ENCODE measurements at regions not wholly inside any gene's neighbourhood (a gene's known extent, or its start where the extent isn't known, plus 50 kb on each side); places are given as distances from the start of the nearest gene placed in this dataset.

DNA sequence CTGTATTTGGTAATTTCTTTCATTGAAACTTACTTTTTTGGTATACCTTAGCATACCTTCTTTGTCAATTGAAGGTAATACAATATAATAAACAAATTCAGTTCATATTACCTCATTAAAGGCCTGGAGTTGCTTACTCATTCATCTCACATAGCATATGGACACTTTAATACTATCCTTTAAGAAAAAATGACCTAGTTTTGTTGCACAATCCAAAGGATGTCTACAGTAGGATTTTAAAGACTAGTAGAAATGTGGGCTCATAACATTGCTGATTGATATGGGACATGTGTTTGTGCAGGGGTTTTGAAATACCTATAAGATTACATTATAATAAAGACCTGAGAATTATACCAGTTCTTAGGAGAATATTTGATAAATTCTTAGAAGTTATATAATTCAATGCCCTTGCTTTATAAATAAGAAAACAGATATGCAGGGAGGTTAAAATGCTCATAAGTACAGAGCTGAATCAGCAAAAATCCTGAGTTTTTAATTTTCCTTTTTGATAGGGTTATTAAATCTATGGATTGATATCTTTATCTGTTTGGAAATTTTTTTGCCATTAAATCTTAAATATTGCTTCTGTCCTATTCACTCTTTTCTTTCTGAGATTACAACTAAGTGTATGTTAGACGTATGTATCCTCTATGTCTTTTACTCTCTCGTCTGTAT lies 352.1 kb downstream of the ATP23 start:
- Histone ChIP-seq H3K36me3 (no peaks in the 10 kb centered on the region), H3K9me3 (no peaks in the 10 kb centered on the region), H3K4me3 (no peak overlapping the region), H3K27ac (no peak overlapping the region), H3K4me1 (no peaks in the 10 kb centered on the region), H3K27me3 (no peaks in the 10 kb centered on the region)
- intact Hi-C loops (cut with DNase I): no loop called here
- ATAC-seq (no peak), DNase-seq (no peak)
- TF ChIP-seq, protein P1, sequence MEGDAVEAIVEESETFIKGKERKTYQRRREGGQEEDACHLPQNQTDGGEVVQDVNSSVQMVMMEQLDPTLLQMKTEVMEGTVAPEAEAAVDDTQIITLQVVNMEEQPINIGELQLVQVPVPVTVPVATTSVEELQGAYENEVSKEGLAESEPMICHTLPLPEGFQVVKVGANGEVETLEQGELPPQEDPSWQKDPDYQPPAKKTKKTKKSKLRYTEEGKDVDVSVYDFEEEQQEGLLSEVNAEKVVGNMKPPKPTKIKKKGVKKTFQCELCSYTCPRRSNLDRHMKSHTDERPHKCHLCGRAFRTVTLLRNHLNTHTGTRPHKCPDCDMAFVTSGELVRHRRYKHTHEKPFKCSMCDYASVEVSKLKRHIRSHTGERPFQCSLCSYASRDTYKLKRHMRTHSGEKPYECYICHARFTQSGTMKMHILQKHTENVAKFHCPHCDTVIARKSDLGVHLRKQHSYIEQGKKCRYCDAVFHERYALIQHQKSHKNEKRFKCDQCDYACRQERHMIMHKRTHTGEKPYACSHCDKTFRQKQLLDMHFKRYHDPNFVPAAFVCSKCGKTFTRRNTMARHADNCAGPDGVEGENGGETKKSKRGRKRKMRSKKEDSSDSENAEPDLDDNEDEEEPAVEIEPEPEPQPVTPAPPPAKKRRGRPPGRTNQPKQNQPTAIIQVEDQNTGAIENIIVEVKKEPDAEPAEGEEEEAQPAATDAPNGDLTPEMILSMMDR (IDR thresholded peaks at IDR 0.05): no peak

GRCh38 chr12:58295268-58295667 lies 353.9 kb downstream of the ATP23 start:
- no peaks in the 10 kb centered on the region for H3K4me1 ChIP-seq
- no peaks in the 10 kb centered on the region for H3K27me3 ChIP-seq
- ATAC-seq (no peak), DNase-seq (no peak)
- no peaks in the 10 kb centered on the region for H3K9me3 ChIP-seq
- H3K36me3 ChIP-seq: no peaks in the 10 kb centered on the region
- no peak overlapping the region for H3K4me3 ChIP-seq
- TF ChIP-seq, protein P1 (IDR thresholded peaks at IDR 0.05): no peak
- intact Hi-C loops (cut with DNase I): no loop called here
- no peak overlapping the region for H3K27ac ChIP-seq

DNA sequence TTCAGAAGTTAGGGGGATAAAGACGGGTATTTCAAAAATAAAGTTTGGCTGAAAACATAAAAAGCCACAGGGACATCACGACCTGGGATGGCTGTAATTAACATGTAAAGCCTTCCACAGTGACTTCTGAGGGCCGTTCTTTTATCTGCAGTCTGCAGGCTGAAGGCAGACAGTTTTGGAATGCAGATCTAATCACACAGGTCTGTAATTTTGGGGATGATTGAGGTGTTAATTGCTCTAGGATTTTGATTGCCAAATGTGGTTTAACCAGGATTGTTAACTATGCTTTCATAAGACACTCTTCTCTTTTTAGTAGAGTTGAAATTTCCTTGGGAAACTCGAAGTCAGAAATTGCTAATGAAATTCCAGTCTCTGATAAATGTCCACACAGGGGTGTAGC lies 355.5 kb downstream of the ATP23 start:
- Histone ChIP-seq H3K9me3 (no peaks in the 10 kb centered on the region), H3K36me3 (no peaks in the 10 kb centered on the region), H3K27me3 (no peaks in the 10 kb centered on the region), H3K4me3 (no peak overlapping the region), H3K4me1 (no peaks in the 10 kb centered on the region), H3K27ac (no peak overlapping the region)
- TF ChIP-seq, protein P1 (IDR thresholded peaks at IDR 0.05): no peak
- no peak for DNase-seq
- intact Hi-C loops (cut with DNase I): no loop called here
- no peak for ATAC-seq

- Histone ChIP-seq H3K27ac (no peak overlapping the region), H3K27me3 (no peaks in the 10 kb centered on the region), H3K4me3 (no peak overlapping the region), H3K36me3 (no peaks in the 10 kb centered on the region), H3K9me3 (no peaks in the 10 kb centered on the region), H3K4me1 (no peaks in the 10 kb centered on the region)
- ATAC-seq: no peak
- intact Hi-C loops (cut with DNase I): no loop called here
- DNase-seq: no peak
- TF ChIP-seq, protein P1 (IDR thresholded peaks at IDR 0.05): no peak
Measured at GRCh38 chr12:58298803-58299202, 357.4 kb downstream of the ATP23 start.

DNA sequence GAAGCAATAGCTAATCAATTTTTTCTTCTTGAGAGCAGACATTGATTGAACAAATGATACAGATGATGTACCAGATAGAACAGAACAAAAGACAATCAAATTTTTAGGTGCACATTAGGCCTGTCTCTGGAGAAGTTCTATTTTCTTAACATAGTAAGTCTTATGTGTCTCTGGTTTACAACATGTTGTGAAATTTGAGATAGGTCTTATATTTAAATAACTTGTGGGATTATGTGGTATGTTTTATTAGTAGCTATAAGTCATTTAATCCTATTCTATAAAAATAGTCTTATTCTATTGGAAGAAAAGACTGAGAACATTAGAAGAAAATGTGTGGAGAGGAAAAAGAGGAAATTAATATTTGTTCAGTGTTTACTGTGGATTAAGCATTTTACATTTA lies 358.0 kb downstream of the ATP23 start:
- ATAC-seq (no peak), DNase-seq (no peak)
- intact Hi-C loops (cut with DNase I): no loop called here
- Histone ChIP-seq H3K36me3 (no peaks in the 10 kb centered on the region), H3K9me3 (no peaks in the 10 kb centered on the region), H3K27ac (no peak overlapping the region), H3K4me1 (no peaks in the 10 kb centered on the region), H3K4me3 (no peak overlapping the region), H3K27me3 (no peaks in the 10 kb centered on the region)
- TF ChIP-seq, protein P1 (IDR thresholded peaks at IDR 0.05): no peak
